GM21528 (cell line): ENCODE measurements at regions not wholly inside any gene's neighbourhood (a gene's known extent, or its start where the extent isn't known, plus 50 kb on each side); places are given as distances from the start of the nearest gene placed in this dataset.
"Not testable (repeated sequence)": the region's sequence is repeated elsewhere in the genome, so short reads cannot be mapped to it uniquely, and the experiment has no call there.

Experiments
- ATAC-seq: cut with Tn5 transposase; IDR thresholded peaks from one replicate; pipeline ENCODE4 v1.9.1; 2021; ENCODE audit warnings: mild to moderate bottlenecking, moderate library complexity; ENCODE audit not compliant: unreplicated experiment, low FRiP score

DNA sequence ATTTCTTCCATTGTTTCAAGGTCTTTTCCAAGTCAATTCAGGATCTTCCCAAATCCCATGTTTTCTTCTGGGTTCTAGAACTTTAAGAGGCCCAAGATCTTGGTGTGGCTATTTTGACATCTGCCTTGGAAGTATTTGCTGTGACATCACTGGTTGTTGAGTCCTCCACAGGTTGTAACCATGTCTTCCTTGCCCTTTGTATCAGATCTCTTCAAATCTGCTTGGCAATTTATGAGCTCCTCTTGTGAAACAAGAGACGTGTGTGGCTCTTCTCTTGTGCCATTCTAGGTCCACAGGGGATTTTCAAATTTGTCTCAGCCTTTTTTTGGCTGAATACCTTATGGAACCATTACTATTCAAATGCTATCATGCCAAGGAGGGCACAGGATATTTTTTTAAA lies 60.3 kb upstream of the KCNK2 start:
- no peak for ATAC-seq

GRCh38 chr1:215022741-215023141 lies 59.8 kb upstream of the KCNK2 start:
- ATAC-seq: no peak

DNA sequence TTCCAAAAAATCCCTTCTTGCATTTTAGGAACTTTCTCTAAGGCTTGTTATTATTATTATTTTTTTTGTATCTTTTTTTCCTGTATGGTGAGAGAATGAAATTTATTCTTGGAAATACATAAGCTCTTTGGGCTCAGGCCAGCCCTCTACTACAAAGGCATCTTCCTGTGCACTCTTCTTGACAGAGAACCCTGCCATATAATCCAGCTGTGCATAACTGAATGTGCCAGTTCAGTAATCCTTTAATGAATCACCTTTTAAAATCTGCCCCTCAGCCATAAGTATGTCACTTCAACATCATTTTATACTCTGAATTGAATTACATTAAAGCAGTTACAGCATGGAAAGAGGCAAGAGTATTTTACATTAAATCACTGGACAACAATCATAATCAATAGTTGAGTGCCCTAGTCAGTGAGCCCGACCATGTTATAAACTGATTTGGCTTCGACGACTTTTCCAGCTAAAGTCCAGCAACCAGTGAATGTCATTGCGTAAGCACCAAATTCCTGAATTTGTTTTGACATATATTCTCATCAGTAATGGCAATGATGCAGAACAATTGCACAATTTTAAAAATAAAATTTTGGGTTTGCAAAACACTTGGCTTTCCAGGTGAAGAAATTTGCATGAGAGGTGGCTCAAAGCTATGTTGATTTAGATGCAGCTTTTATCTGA lies 59.2 kb upstream of the KCNK2 start:
- ATAC-seq: no peak

- no peak for ATAC-seq
These were observed 53.6 kb upstream of the KCNK2 start for GRCh38 chr1:215028954-215029353.

GRCh38 chr1:215030581-215030980 lies 52.0 kb upstream of the KCNK2 start:
- ATAC-seq: not testable (repeated sequence)

GRCh38 chr1:215031392-215031791 lies 51.1 kb upstream of the KCNK2 start:
- no peak for ATAC-seq
